GM21360 (cell line): ENCODE measurements at regions not wholly inside any gene's neighbourhood (a gene's known extent, or its start where the extent isn't known, plus 50 kb on each side); places are given as distances from the start of the nearest gene placed in this dataset.

ENCODE experiments used
- ATAC-seq: cut with Tn5 transposase; IDR thresholded peaks from one replicate; pipeline ENCODE4 v1.9.1; 2021; ENCODE audit warnings: mild to moderate bottlenecking, moderate library complexity; ENCODE audit not compliant: unreplicated experiment

DNA sequence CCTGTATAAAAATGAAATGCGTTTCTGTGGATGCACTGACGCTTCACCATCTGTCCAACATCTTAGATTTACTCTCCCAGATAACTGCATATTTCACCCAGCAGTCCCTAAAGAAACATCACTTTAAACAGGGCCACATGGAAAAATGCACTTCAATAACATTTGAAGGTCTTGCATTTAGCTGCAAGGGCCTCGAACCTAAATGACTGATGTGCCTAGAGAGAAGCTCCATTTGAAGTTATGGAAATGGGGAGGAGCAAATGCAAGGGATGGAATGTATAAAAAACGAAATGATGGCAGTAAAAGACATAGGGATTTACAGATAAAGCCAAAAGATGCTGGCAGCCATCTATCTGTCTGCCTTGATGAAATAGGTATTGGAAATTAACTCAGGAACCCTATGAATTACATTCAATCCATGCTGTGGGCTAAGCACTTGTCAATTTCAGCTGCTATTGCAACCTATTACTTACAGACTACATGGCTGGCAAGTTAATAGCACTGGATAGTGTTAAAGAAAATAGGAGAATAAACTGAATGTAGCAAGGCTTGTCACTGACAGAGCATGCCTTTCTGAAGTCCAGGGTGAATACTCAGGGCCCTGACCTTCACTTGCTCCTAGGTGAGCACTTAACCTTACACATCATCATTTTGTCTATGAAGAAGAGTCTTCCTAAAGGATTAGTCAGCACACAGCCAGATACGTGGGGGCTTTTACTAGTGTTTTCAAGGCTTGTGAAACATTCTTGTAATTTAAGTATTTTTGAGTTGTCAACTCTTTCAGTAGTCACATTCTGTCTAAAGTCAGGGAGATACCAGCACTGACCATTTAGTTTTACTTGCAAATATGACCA, 963.4 kb downstream of the PCDH17 start:
- ATAC-seq, result no peak

GRCh38 chr13:58597552-58597951, 966.0 kb downstream of the PCDH17 start:
- no peak for ATAC-seq

DNA sequence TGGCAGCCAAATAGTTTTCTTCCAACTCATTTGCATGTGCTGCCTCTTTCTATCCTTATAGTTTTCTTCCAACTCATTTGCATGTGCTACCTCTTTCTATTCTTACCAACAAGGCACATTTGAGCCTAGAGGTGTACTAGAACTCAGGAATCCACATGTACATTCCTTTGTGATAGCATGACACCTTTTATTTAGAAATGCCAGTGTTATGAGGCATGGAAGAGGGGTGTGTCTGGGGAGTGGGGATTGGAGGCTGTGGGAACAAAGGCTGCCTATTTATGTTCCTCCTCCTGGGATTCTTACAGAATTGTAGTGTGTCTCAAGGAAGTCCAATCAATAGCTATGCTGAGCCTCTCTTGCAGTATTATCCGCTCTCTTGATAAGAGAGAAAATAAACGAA, 966.7 kb downstream of the PCDH17 start:
- no peak for ATAC-seq

GRCh38 chr13:58611117-58611516, 979.6 kb downstream of the PCDH17 start:
- no peak for ATAC-seq

- no peak for ATAC-seq
Measured at GRCh38 chr13:58617880-58618665, 986.5 kb downstream of the PCDH17 start.

- no peak for ATAC-seq
Measured at GRCh38 chr13:58619396-58620113, 988.0 kb downstream of the PCDH17 start.

DNA sequence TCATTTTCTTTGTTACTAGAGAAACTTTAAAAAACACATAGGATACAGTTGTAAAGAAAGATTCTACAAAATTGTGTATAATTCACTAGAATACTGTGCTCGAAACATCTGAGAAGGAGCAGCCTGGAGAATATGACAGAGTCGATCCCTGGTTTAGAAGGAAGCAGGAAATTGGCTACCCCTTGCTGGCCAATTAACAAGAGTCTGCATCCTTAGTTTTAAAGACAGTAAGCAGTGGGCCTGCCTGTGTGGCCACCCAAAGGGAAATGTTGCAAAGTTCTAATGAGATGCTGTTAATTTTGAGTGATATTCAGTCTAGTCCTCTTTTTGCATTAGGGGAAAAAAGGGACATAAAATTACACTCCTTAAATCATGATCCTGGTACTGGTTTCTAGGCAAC, 988.6 kb downstream of the PCDH17 start:
- ATAC-seq, result no peak

GRCh38 chr13:58625703-58626389, 994.3 kb downstream of the PCDH17 start:
- ATAC-seq, result no peak

- ATAC-seq, result no peak
Measured at GRCh38 chr13:58630794-58631193, 999.2 kb downstream of the PCDH17 start.

DNA sequence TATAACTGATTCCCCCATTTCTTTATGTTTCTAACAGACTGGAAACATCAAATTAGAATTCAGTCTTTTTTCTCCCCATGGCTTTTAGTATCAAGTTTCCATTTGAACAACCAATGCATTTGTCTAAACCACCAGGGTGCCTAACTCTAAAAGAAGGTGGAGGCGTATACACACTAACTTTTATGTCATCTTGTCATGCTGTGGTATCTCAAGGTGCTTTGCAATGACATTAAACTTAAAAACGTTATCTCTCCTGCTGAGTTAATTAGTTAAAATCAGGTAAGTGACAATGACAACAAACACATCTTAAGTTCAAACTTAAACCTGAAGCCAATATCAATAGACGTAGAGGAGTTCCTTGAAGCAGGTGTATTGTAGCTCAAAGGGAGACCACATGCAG, 1001.7 kb downstream of the PCDH17 start:
- no peak for ATAC-seq

DNA sequence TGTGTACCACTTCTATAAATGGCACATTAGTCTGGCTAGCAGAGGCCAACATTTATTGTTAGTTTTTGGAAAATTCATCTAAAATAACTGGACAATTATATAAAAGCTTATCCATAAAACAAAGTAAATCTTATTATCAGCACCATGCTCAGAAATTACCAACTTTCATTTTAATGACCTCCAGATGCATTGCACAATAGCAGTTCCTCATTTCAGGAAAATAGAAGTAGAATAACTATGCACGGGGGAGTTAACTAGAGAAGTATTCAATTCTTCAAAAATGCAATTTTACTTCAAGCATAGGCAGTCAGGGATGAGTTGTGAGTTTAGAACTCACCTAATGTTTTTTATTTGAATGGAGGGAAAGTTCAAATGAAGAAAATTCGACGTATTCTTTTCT, 1023.5 kb downstream of the PCDH17 start:
- no peak for ATAC-seq

- ATAC-seq, result no peak
Measured at GRCh38 chr13:58660826-58661225, 1029.3 kb downstream of the PCDH17 start.

DNA sequence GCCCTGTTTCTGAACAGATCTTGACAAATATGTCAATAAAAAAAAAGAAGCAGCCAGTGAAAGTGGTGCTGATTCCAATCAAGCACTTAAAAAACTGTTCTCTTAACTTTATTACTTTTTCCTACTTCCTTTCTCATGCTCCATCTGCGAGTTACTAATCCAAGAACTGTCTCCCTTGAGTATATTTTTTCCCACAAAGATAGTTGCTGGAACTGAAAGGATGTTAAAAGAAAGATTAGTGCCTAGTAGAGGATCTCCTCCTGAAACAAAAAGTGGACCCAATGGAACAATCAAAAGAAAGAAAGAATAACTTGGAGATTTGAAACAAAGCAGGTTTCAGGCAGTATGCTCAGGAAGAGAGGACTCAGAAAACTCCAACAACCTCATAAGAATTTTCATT, 1034.8 kb downstream of the PCDH17 start:
- no peak for ATAC-seq

DNA sequence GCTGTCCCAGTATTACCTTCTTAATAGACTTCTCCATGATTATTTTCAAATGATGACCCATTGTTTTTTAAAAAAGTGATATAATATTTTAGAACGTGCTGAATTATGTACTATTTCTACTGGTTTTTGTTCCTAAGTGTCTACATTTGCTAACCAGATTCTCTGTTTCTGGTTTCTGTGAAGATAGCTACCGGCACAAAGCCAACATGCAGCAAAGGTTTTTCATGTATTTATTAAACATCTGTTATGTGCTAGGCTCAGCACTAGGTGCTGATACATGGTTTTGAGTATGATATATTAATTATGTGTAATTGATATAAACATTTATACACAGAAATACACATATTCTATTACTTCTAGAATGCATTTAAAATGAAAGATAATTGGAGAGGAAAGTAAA, 1035.6 kb downstream of the PCDH17 start:
- no peak for ATAC-seq

DNA sequence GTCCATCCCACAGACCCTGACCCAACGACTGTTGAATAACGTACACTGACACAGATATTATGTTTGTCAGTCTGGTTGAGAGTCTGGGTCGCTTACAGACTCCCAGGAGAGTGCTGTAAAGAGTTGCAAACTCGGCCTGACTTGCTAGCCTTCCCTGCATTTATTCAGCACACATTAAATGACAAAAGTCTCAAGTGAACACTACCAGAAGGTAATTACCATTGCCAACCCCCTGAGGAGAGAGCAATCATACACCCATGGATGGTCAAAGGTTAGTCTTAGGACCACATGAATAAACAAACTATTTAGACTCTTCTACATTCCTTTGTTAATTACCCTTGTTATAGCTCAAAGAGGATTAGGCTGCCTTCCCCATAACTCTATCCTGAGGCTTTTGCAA, 1048.6 kb downstream of the PCDH17 start:
- no peak for ATAC-seq

DNA sequence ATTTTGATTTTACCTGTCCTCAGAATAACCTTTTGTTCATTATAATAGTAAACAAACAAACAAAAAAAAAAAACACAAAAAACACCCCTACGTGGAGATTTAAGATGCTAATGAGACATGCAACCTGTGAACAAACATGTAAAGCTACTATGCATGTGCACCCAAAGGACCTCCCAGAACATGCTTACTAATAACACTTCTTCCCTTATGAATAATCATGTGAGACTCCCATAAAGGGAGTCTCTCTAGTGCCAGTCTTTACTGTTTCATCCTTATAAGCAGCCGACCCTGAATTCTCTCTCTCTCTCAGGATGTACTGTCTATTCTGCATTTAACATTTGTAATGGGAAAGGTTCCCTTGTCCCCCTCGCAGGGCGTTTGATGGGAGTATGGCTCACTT, 1051.1 kb downstream of the PCDH17 start:
- ATAC-seq, result no peak

GRCh38 chr13:58687148-58687547, 1055.6 kb downstream of the PCDH17 start:
- ATAC-seq, result no peak

DNA sequence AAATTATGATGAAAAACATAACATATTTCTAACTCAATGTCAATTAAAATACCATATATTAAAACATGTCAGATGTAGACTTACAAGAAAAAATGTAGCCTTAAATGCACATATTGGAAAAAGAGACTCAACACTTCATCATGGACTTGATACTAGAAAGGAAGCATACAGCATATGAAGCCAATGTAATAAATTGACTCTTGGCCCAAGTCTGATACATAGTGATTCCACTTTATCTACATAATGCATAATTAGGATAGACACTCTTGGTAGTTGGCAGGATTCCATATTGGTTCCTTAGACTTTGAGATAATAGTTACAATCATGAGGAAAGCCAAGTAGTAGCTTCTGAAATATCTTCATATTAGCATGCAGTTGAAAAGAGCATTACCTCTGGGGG, 1067.0 kb downstream of the PCDH17 start:
- no peak for ATAC-seq

DNA sequence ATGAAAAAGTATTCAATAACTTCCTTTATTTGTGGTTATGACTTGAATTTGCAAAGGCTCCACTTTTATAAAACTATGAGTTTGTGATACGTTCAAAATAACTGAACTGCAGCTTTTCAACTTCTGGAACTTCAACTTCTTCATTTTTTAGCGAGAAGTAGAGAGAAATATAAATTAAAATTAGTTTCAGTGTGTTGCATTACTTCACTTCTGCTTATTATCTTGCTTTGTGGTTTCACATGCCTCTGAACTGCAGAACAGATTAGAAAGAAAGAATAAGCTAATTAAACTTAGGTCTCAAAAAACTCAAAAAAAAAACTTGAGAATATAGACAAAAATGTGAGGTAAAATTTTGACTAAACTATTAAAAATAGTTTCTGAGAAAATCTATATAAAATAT, 1073.4 kb downstream of the PCDH17 start:
- no peak for ATAC-seq

DNA sequence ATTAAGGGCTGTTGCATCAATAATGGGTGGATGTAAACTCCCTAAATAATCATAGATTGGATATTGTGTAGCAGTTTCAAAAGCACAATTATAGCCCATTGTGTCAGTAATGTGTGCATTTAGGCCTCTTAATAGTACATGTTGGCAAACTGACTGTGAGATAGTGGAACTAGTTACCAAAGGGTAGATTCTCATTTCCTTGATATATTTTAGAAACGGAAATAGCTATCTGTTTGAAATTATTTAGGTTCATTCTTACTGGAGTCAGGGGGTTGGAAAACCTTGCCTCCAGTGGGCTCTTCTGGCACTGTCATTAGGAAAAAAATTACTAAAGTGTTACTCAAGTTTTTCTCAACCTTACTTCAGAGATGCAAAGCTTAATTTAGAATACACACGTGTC, 1074.9 kb downstream of the PCDH17 start:
- ATAC-seq, result no peak

DNA sequence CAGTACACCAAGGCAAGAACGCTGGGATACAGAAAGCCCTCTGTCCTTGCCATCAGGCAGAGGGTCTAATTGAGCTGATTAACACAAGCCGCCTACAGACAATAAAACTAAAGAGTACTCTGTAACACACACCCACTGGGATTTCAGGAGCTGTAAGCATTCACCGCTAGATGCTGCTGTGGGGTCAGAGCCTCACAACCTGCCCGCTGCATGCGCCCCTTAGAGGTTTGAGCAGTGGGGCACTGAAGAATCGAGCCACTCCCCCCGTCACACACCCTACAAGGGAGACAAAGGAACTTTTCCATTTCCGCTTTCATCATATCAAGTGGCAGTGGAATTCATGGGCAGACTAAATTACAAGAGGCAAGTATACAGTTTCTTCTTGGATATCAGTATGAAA, 1080.6 kb downstream of the PCDH17 start:
- no peak for ATAC-seq
